Tibial nerve (tissue), 3 donors: ENCODE measurements at regions not wholly inside any gene's neighbourhood (a gene's known extent, or its start where the extent isn't known, plus 50 kb on each side); places are given as distances from the start of the nearest gene placed in this dataset.

Experiments
- EP300 ChIP-seq, 2 donors: sonication (generic); formaldehyde crosslinking; IDR thresholded peaks; one replicate each; pipeline ENCODE4 v1.6.1; 2017; ENCODE audit warnings: antibody characterized with exemption in 2 of 2, mild to moderate bottlenecking in 1 of 2
- POLR2A ChIP-seq, 2 donors: fragments of 450-650 bp; IDR thresholded peaks; one replicate each; pipeline ENCODE4 v1.6.1; 2017; ENCODE audit warnings: antibody characterized with exemption in 2 of 2, mild to moderate bottlenecking in 2 of 2, moderate library complexity in 2 of 2

DNA sequence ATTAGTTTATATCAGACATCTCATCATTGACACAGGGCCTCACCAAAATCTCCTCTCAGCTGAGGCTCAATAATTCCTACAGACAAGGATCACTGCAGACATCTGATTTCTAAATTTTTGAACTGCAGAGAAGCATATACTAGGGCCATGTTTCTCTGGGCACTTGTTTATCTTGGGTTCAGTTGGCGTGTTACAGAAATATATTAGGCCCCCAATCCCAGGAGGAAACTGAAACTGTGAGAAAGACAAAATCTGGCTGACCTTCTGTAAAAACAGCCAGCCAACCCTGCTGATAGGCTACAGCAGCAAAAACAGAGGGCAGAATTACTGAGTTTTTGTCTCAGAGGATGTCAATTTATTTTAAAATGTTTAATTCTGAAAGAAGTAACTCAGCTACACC is 634.6 kb downstream of the ETNK1 start:
- TF ChIP-seq EP300 (IDR thresholded peaks at IDR 0.05) (no peak), POLR2A (IDR thresholded peaks at IDR 0.05) (no peak)
